GM12878 (cell line): ENCODE measurements at regions not wholly inside any gene's neighbourhood (a gene's known extent, or its start where the extent isn't known, plus 50 kb on each side); places are given as distances from the start of the nearest gene placed in this dataset.
"Not testable (repeated sequence)": the region's sequence is repeated elsewhere in the genome, so short reads cannot be mapped to it uniquely, and the experiment has no call there.

Experiments
- E2F4 ChIP-seq: IDR thresholded peaks from 2 replicates; pipeline ENCODE4 v1.6.1; 2012; ENCODE audit warnings: low read depth, low read length, improper control_type of control experiment
- FOXM1 ChIP-seq: IDR thresholded peaks from 2 replicates; pipeline ENCODE4 v1.6.1; 2012; ENCODE audit warnings: low read depth, mild to moderate bottlenecking, inconsistent platforms, low read length, moderate library complexity
- JUNB ChIP-seq: IDR thresholded peaks from 2 replicates; pipeline ENCODE4 v1.6.1; 2016; ENCODE audit warnings: antibody characterized with exemption, mild to moderate bottlenecking
- POLR2A ChIP-seq: IDR thresholded peaks from 2 replicates; pipeline ENCODE4 v1.6.1; 2011; ENCODE audit warnings: low read depth, mild to moderate bottlenecking, low read length
- POLR2AphosphoS5 ChIP-seq: IDR thresholded peaks from 2 replicates; pipeline ENCODE4 v1.6.1; 2011; ENCODE audit warnings: mild to moderate bottlenecking, low read length, inconsistent platforms
- ZNF384 ChIP-seq: IDR thresholded peaks from 2 replicates; pipeline ENCODE4 v1.6.1; 2012; ENCODE audit warnings: low read depth, mild to moderate bottlenecking, low read length, improper control_type of control experiment, borderline replicate concordance
- TF ChIP-seq, protein P1 (sequence below), 3 experiments: IDR thresholded peaks in 2 of 3; conservative IDR thresholded peaks in 1 of 3; 2 replicates each; pipeline ENCODE4 v1.5.1; 2011; ENCODE audit warnings: low read depth in 3 of 3, low read length in 3 of 3, mild to moderate bottlenecking in 3 of 3, control low read depth in 2 of 3, moderate library complexity in 2 of 3, inconsistent platforms in 1 of 3, mixed read lengths in 1 of 3; ENCODE audit not compliant: control insufficient read depth in 2 of 3, insufficient read depth in 1 of 3; ENCODE audit errors: extremely low read depth in 1 of 3

DNA sequence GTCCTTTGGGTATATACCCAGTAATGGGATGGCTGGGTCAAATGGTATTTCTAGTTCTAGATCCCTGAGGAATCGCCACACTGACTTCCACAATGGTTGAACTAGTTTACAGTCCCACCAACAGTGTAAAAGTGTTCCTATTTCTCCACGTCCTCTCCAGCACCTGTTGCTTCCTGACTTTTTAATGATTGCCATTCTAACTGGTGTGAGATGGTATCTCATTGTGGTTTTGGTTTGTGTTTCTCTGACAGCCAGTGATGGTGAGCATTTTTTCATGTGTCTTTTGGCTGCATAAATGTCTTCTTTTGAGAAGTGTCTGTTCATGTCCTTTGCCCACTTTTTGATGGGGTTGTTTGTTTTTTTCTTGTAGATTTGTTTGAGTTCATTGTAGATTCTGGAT lies 63.4 kb upstream of the PTPDC1 start:
- TF ChIP-seq, protein P1, sequence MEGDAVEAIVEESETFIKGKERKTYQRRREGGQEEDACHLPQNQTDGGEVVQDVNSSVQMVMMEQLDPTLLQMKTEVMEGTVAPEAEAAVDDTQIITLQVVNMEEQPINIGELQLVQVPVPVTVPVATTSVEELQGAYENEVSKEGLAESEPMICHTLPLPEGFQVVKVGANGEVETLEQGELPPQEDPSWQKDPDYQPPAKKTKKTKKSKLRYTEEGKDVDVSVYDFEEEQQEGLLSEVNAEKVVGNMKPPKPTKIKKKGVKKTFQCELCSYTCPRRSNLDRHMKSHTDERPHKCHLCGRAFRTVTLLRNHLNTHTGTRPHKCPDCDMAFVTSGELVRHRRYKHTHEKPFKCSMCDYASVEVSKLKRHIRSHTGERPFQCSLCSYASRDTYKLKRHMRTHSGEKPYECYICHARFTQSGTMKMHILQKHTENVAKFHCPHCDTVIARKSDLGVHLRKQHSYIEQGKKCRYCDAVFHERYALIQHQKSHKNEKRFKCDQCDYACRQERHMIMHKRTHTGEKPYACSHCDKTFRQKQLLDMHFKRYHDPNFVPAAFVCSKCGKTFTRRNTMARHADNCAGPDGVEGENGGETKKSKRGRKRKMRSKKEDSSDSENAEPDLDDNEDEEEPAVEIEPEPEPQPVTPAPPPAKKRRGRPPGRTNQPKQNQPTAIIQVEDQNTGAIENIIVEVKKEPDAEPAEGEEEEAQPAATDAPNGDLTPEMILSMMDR (IDR thresholded peaks at IDR 0.05 in 2 of 3, conservative IDR thresholded peaks at IDR 0.05 in 1 of 3; ENCODE audit: control insufficient read depth in 2 of 3, extremely low read depth in 1 of 3, insufficient read depth in 1 of 3, low read depth in 3 of 3, low read length in 3 of 3): not testable (repeated sequence)
- TF ChIP-seq ZNF384, FOXM1, POLR2AphosphoS5, POLR2A, JUNB, E2F4: not testable (repeated sequence)
